ENCODE measurements at regions not wholly inside any gene's neighbourhood (a gene's known extent, or its start where the extent isn't known, plus 50 kb on each side); places are given as distances from the start of the nearest gene placed in this dataset.

DNA sequence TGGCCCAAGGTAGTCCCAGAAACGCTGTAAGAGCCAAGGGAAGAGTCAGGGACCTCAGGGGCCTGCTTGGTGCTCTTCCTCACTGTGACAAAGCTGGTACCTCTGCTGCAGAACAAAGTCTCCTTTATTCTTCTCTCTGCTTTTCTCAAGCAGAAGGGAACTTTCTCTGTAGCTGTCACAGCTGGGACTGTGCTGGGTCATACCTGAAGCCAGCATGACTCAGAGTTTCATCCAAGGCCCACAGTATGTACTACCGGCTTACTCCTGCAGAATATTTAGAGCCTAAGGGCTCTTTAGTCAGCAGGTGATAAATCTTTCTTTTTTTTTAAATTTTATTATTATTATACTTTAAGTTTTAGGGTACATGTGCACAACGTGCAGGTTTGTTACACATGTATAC, 183.2 kb downstream of the TINAG start:
- no CpG with 5 or more reads among the region's 3 CpGs for WGBS (ENCODE audit: extremely low coverage, insufficient coverage, low lambda C conversion rate)
- no peaks in the 10 kb centered on the region for H3K79me2 ChIP-seq (ENCODE audit: control insufficient read depth, insufficient read depth, low read length)
- H2AK5ac ChIP-seq (ENCODE audit: low read length) = no peak overlapping the region
- no peak overlapping the region for H4K8ac ChIP-seq (ENCODE audit: low read depth, low read length)
- H3K56ac ChIP-seq (ENCODE audit: low read length) = no peak overlapping the region
- no peak overlapping the region for H3K4me2 ChIP-seq (ENCODE audit: low read length)
- DNase-seq = peak; percentile 24
- no peak overlapping the region for H3K27ac ChIP-seq (ENCODE audit: low read depth, low read length)
- H2BK15ac ChIP-seq (replicated peaks; ENCODE audit: low read depth) = no peak overlapping the region
- no peak overlapping the region for H3K18ac ChIP-seq (ENCODE audit: low read length)
- H3K36me3 ChIP-seq (ENCODE audit: control insufficient read depth, insufficient read depth, low read length) = no peaks in the 10 kb centered on the region
- no peaks in the 10 kb centered on the region for H3K4me1 ChIP-seq (ENCODE audit: control insufficient read depth, low read depth, low read length)
- H3K4ac ChIP-seq (ENCODE audit: low read depth, low read length) = no peak overlapping the region
- no peak overlapping the region for H2BK120ac ChIP-seq (ENCODE audit: low read depth, low read length)
- no peak overlapping the region for H3K9ac ChIP-seq (ENCODE audit: low read length)
- no peak overlapping the region for H4K5ac ChIP-seq (ENCODE audit: low read length)
- no peak overlapping the region for H2BK5ac ChIP-seq (ENCODE audit: low read length)
- H3K4me3 ChIP-seq (ENCODE audit: low read length) = no peak overlapping the region
- H3K23ac ChIP-seq (ENCODE audit: low read length) = no peak overlapping the region
- H3K79me1 ChIP-seq (ENCODE audit: low read length) = no peaks in the 10 kb centered on the region
- no peaks in the 10 kb centered on the region for H3K27me3 ChIP-seq (ENCODE audit: insufficient read depth, low read length, poor library complexity)

DNA sequence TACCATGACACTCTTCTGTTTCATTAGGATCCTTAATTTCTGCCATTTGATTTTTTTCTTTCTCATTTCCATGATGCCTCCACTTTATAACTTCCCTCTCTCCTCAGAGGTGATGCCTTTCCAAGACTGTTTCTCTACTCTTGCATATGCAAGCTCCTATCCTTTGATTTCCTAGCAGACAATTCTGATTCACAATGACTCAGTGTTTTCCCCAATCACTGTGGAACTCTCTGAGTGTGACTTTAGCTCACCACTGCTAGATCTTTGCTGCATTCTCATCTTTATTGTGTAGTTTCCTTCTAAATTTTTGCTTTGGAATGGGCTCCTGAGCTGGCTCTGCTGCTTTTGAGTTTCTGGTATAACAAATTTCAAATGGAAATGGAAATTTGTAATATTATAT, 184.9 kb downstream of the TINAG start:
- H2BK5ac ChIP-seq (ENCODE audit: low read length) = no peak overlapping the region

DNA sequence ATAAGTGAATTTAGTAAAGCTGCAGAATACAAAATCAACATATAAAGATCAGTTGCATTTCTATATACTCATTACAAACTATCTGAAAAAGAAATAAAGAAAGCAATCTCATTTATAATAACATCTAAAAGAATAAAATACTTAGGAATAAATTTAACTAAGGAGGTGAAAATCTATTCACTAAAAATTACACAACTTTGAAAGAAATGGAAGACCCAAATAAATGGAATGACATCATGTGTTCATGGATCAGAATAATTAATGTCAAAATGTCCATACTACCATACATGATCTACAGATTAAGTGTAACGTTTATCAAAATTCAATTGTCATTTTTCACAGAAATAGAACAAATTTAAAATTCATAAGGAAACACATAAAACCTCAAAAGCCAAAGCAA, 194.9 kb downstream of the TINAG start:
- no CpG with 5 or more reads among the region's 1 CpG for WGBS (ENCODE audit: extremely low coverage, insufficient coverage, low lambda C conversion rate)

More for the DNA sequence above, 184.9 kb downstream of the TINAG start:
- Histone ChIP-seq H2BK15ac (replicated peaks; ENCODE audit: low read depth) (no peak overlapping the region), H3K4me3 (ENCODE audit: low read length) (no peak overlapping the region), H3K27ac (ENCODE audit: low read depth, low read length) (no peak overlapping the region), H3K4me2 (ENCODE audit: low read length) (no peak overlapping the region), H4K8ac (ENCODE audit: low read depth, low read length) (no peak overlapping the region), H3K27me3 (ENCODE audit: insufficient read depth, low read length, poor library complexity) (no peaks in the 10 kb centered on the region), H3K9ac (ENCODE audit: low read length) (no peak overlapping the region), H3K56ac (ENCODE audit: low read length) (no peak overlapping the region), H3K18ac (ENCODE audit: low read length) (no peak overlapping the region), H3K4me1 (ENCODE audit: control insufficient read depth, low read depth, low read length) (no peaks in the 10 kb centered on the region), H2BK120ac (ENCODE audit: low read depth, low read length) (no peak overlapping the region), H3K36me3 (ENCODE audit: control insufficient read depth, insufficient read depth, low read length) (no peaks in the 10 kb centered on the region), H2AK5ac (ENCODE audit: low read length) (no peak overlapping the region), H3K23ac (ENCODE audit: low read length) (no peak overlapping the region), H3K79me1 (ENCODE audit: low read length) (no peaks in the 10 kb centered on the region), H3K4ac (ENCODE audit: low read depth, low read length) (no peak overlapping the region), H4K5ac (ENCODE audit: low read length) (no peak overlapping the region), H3K79me2 (ENCODE audit: control insufficient read depth, insufficient read depth, low read length) (no peaks in the 10 kb centered on the region)
- DNase-seq = peak; percentile 82

DNA sequence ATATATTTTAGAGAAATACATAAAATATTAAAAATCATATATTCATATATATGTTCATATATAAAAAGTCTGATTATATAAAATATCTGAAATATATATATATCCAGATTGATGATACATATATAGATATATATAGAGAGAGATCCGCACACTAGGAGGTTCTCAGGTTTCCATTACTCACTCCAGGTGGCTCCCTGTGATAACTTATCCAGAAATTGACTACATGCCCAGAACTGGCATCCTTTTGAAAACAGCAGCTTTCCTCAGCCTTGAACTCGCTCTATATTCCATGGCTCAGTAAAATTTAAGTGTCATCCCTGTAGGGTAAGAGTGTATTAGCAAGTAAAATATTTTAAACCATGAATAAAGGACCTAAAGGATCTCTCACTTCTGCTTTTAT, 206.8 kb downstream of the TINAG start:
- WGBS (ENCODE audit: extremely low coverage, insufficient coverage, low lambda C conversion rate) = no CpG with 5 or more reads among the region's 2 CpGs
- H3K4me3 ChIP-seq (ENCODE audit: low read length) = no peak overlapping the region
- no peak overlapping the region for H3K18ac ChIP-seq (ENCODE audit: low read length)
- H3K36me3 ChIP-seq (ENCODE audit: control insufficient read depth, insufficient read depth, low read length) = no peaks in the 10 kb centered on the region
- no peak overlapping the region for H3K9ac ChIP-seq (ENCODE audit: low read length)
- no peaks in the 10 kb centered on the region for H3K79me1 ChIP-seq (ENCODE audit: low read length)
- H3K4me2 ChIP-seq (ENCODE audit: low read length) = no peak overlapping the region
- H2BK15ac ChIP-seq (replicated peaks; ENCODE audit: low read depth) = no peak overlapping the region
- H3K4me1 ChIP-seq (ENCODE audit: control insufficient read depth, low read depth, low read length) = no peaks in the 10 kb centered on the region
- no peak overlapping the region for H4K5ac ChIP-seq (ENCODE audit: low read length)
- H3K4ac ChIP-seq (ENCODE audit: low read depth, low read length) = no peak overlapping the region
- no peak overlapping the region for H3K56ac ChIP-seq (ENCODE audit: low read length)
- no peak overlapping the region for H3K23ac ChIP-seq (ENCODE audit: low read length)
- H2BK120ac ChIP-seq (ENCODE audit: low read depth, low read length) = no peak overlapping the region
- H2BK5ac ChIP-seq (ENCODE audit: low read length) = no peak overlapping the region
- no peak overlapping the region for H4K8ac ChIP-seq (ENCODE audit: low read depth, low read length)
- no peak for DNase-seq
- no peak overlapping the region for H3K27ac ChIP-seq (ENCODE audit: low read depth, low read length)
- H2AK5ac ChIP-seq (ENCODE audit: low read length) = no peak overlapping the region
- H3K79me2 ChIP-seq (ENCODE audit: control insufficient read depth, insufficient read depth, low read length) = no peaks in the 10 kb centered on the region
- no peaks in the 10 kb centered on the region for H3K27me3 ChIP-seq (ENCODE audit: insufficient read depth, low read length, poor library complexity)

More for the DNA sequence above, 194.9 kb downstream of the TINAG start:
- Histone ChIP-seq H3K4ac (ENCODE audit: low read depth, low read length) (no peak overlapping the region), H3K79me1 (ENCODE audit: low read length) (no peaks in the 10 kb centered on the region), H2BK5ac (ENCODE audit: low read length) (no peak overlapping the region), H4K8ac (ENCODE audit: low read depth, low read length) (no peak overlapping the region), H3K79me2 (ENCODE audit: control insufficient read depth, insufficient read depth, low read length) (no peaks in the 10 kb centered on the region), H3K27ac (ENCODE audit: low read depth, low read length) (no peak overlapping the region), H3K56ac (ENCODE audit: low read length) (no peak overlapping the region), H3K23ac (ENCODE audit: low read length) (no peak overlapping the region), H2BK120ac (ENCODE audit: low read depth, low read length) (no peak overlapping the region), H3K4me3 (ENCODE audit: low read length) (no peak overlapping the region), H3K9ac (ENCODE audit: low read length) (no peak overlapping the region), H2BK15ac (replicated peaks; ENCODE audit: low read depth) (no peak overlapping the region), H4K5ac (ENCODE audit: low read length) (no peak overlapping the region), H3K36me3 (ENCODE audit: control insufficient read depth, insufficient read depth, low read length) (no peaks in the 10 kb centered on the region), H3K27me3 (ENCODE audit: insufficient read depth, low read length, poor library complexity) (no peaks in the 10 kb centered on the region), H3K4me1 (ENCODE audit: control insufficient read depth, low read depth, low read length) (no peaks in the 10 kb centered on the region), H3K18ac (ENCODE audit: low read length) (no peak overlapping the region), H2AK5ac (ENCODE audit: low read length) (no peak overlapping the region), H3K4me2 (ENCODE audit: low read length) (no peak overlapping the region)
- no peak for DNase-seq

DNA sequence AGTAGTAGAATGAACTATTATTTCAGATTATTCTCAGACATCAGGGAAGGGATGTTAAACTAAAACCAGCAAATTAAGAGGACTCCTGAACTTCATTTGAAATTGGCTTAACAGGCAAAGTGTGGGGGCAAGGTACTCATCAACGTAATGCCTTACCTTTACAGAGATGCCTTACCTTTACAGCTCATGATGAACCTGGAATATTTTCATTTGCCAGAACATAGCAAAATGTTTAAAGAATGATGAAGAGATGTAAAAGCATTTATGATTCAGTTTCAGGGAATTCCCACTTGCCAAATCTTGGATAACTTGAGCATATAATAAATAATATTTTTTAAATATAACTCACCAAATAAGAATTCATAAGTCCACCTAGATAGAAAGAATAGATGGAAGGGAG, 207.5 kb downstream of the TINAG start:
- H3K4me3 ChIP-seq (ENCODE audit: low read length) = no peak overlapping the region
- no peak overlapping the region for H4K5ac ChIP-seq (ENCODE audit: low read length)
- no peak for DNase-seq
- no peaks in the 10 kb centered on the region for H3K4me1 ChIP-seq (ENCODE audit: control insufficient read depth, low read depth, low read length)
- no peak overlapping the region for H3K18ac ChIP-seq (ENCODE audit: low read length)
- no peaks in the 10 kb centered on the region for H3K36me3 ChIP-seq (ENCODE audit: control insufficient read depth, insufficient read depth, low read length)
- no peaks in the 10 kb centered on the region for H3K27me3 ChIP-seq (ENCODE audit: insufficient read depth, low read length, poor library complexity)
- H3K23ac ChIP-seq (ENCODE audit: low read length) = no peak overlapping the region
- H3K4ac ChIP-seq (ENCODE audit: low read depth, low read length) = no peak overlapping the region
- no peak overlapping the region for H2BK15ac ChIP-seq (replicated peaks; ENCODE audit: low read depth)
- H2BK5ac ChIP-seq (ENCODE audit: low read length) = no peak overlapping the region
- no peak overlapping the region for H2AK5ac ChIP-seq (ENCODE audit: low read length)
- no peak overlapping the region for H3K4me2 ChIP-seq (ENCODE audit: low read length)
- H3K79me2 ChIP-seq (ENCODE audit: control insufficient read depth, insufficient read depth, low read length) = no peaks in the 10 kb centered on the region
- no peak overlapping the region for H3K56ac ChIP-seq (ENCODE audit: low read length)
- H4K8ac ChIP-seq (ENCODE audit: low read depth, low read length) = no peak overlapping the region
- WGBS (ENCODE audit: extremely low coverage, insufficient coverage, low lambda C conversion rate) = no CpG with 5 or more reads among the region's 1 CpG
- no peak overlapping the region for H2BK120ac ChIP-seq (ENCODE audit: low read depth, low read length)
- H3K27ac ChIP-seq (ENCODE audit: low read depth, low read length) = no peak overlapping the region
- no peaks in the 10 kb centered on the region for H3K79me1 ChIP-seq (ENCODE audit: low read length)
- H3K9ac ChIP-seq (ENCODE audit: low read length) = no peak overlapping the region

DNA sequence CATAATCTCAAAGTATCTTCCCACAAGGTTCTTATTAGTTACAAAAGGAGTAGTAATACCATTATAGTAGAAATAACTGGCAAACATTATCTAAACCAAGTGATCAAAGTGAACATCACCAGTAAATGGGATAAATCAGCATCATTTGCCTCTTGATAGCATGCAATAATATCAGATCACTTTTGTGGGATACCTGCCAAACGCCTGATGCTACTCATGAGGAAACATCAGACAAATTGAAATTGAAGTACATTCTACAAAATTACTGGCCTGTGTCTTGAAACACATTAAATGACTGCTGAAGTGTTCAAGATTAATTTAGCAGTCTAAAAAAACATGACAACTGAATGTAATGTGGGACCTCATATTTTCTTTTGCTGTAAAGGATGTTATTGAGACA, 208.1 kb downstream of the TINAG start:
- H3K4me3 ChIP-seq (ENCODE audit: low read length) = no peak overlapping the region
- no peaks in the 10 kb centered on the region for H3K79me2 ChIP-seq (ENCODE audit: control insufficient read depth, insufficient read depth, low read length)
- H3K9ac ChIP-seq (ENCODE audit: low read length) = no peak overlapping the region
- no peak overlapping the region for H3K18ac ChIP-seq (ENCODE audit: low read length)
- no peak overlapping the region for H2BK120ac ChIP-seq (ENCODE audit: low read depth, low read length)
- H2BK5ac ChIP-seq (ENCODE audit: low read length) = no peak overlapping the region
- no peak overlapping the region for H3K56ac ChIP-seq (ENCODE audit: low read length)
- no peak overlapping the region for H2BK15ac ChIP-seq (replicated peaks; ENCODE audit: low read depth)
- no peak overlapping the region for H3K4ac ChIP-seq (ENCODE audit: low read depth, low read length)
- no CpG with 5 or more reads among the region's 1 CpG for WGBS (ENCODE audit: extremely low coverage, insufficient coverage, low lambda C conversion rate)
- no peak for DNase-seq
- H3K27me3 ChIP-seq (ENCODE audit: insufficient read depth, low read length, poor library complexity) = no peaks in the 10 kb centered on the region
- no peak overlapping the region for H4K8ac ChIP-seq (ENCODE audit: low read depth, low read length)
- no peaks in the 10 kb centered on the region for H3K79me1 ChIP-seq (ENCODE audit: low read length)
- H2AK5ac ChIP-seq (ENCODE audit: low read length) = no peak overlapping the region
- no peaks in the 10 kb centered on the region for H3K36me3 ChIP-seq (ENCODE audit: control insufficient read depth, insufficient read depth, low read length)
- no peaks in the 10 kb centered on the region for H3K4me1 ChIP-seq (ENCODE audit: control insufficient read depth, low read depth, low read length)
- no peak overlapping the region for H4K5ac ChIP-seq (ENCODE audit: low read length)
- H3K27ac ChIP-seq (ENCODE audit: low read depth, low read length) = no peak overlapping the region
- H3K4me2 ChIP-seq (ENCODE audit: low read length) = no peak overlapping the region
- no peak overlapping the region for H3K23ac ChIP-seq (ENCODE audit: low read length)

All from mesendoderm (in vitro differentiated cells).